ENCODE measurements at regions not wholly inside any gene's neighbourhood (a gene's known extent, or its start where the extent isn't known, plus 50 kb on each side); places are given as distances from the start of the nearest gene placed in this dataset.

DNA sequence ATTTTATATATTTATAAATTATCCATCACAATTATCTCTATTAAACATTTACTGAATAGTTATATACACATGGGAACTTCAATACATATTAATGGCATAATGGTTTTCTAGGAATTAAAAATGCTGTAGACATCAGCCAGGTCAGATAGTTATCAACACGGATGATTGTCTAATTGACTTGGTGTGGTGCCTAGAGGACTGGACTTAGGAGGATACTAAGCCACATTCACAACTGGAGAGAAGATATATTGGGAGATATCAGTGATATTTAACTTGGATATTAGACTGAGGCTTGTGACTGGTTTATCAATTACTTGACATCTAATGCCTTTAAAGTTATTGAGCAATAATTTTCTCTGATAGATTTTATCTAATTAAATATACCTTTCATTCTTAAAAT, 794.5 kb upstream of the ANO3 start:
- no peaks in the 10 kb centered on the region for H3K27me3 ChIP-seq (ENCODE audit: control insufficient read depth, extremely low read depth, insufficient read depth, low read length)
- no peak overlapping the region for H3K4me2 ChIP-seq (ENCODE audit: control insufficient read depth, extremely low read depth, insufficient read depth, low read depth, low read length)
- no peaks in the 10 kb centered on the region for H3K9me3 ChIP-seq (ENCODE audit: control insufficient read depth, low read depth, low read length)
- H4K20me1 ChIP-seq (ENCODE audit: control insufficient read depth, extremely low read depth, insufficient read depth, low read length), result no peaks in the 10 kb centered on the region
- TF ChIP-seq, protein P1, sequence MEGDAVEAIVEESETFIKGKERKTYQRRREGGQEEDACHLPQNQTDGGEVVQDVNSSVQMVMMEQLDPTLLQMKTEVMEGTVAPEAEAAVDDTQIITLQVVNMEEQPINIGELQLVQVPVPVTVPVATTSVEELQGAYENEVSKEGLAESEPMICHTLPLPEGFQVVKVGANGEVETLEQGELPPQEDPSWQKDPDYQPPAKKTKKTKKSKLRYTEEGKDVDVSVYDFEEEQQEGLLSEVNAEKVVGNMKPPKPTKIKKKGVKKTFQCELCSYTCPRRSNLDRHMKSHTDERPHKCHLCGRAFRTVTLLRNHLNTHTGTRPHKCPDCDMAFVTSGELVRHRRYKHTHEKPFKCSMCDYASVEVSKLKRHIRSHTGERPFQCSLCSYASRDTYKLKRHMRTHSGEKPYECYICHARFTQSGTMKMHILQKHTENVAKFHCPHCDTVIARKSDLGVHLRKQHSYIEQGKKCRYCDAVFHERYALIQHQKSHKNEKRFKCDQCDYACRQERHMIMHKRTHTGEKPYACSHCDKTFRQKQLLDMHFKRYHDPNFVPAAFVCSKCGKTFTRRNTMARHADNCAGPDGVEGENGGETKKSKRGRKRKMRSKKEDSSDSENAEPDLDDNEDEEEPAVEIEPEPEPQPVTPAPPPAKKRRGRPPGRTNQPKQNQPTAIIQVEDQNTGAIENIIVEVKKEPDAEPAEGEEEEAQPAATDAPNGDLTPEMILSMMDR (optimal IDR thresholded peaks at IDR 0.05 in 1 of 3, IDR thresholded peaks at IDR 0.05 in 1 of 3, conservative IDR thresholded peaks at IDR 0.05 in 1 of 3; ENCODE audit: extremely low read depth in 1 of 3, insufficient read depth in 2 of 3, low read length in 3 of 3), result no peak
- no peak for TF ChIP-seq EZH2 (IDR thresholded peaks at IDR 0.05; ENCODE audit: low read length)
- dilution Hi-C loops (cut with MboI; ENCODE audit: extremely low pct_ligation_motif_present, low sequenced_read_pairs), result no loop called here
- no peak overlapping the region for H3K9ac ChIP-seq (ENCODE audit: control insufficient read depth, extremely low read depth, insufficient read depth, low read length)
- no peaks in the 10 kb centered on the region for H3K9me1 ChIP-seq (ENCODE audit: control insufficient read depth, extremely low read depth, insufficient read depth, low read length)
- no peaks in the 10 kb centered on the region for H3K36me3 ChIP-seq (ENCODE audit: control insufficient read depth in 2 of 2, extremely low read depth in 1 of 2, insufficient read depth in 2 of 2, low read length in 2 of 2)
- H3K27ac ChIP-seq (ENCODE audit: control insufficient read depth, insufficient read depth, low read length), result no peak overlapping the region
- no peaks in the 10 kb centered on the region for H3K79me2 ChIP-seq (ENCODE audit: control insufficient read depth, insufficient read depth, low read length)
- no peaks in the 10 kb centered on the region for H3K4me1 ChIP-seq (ENCODE audit: control insufficient read depth, extremely low read depth, insufficient read depth, low read length)
- DNase-seq (ENCODE audit: low read depth, low spot score), result no peak
- no peak overlapping the region for H2AFZ ChIP-seq (ENCODE audit: control insufficient read depth, low read length)
- no peak for FAIRE-seq
- H3K4me3 ChIP-seq (ENCODE audit: control insufficient read depth in 2 of 3, extremely low read depth in 1 of 3, insufficient read depth in 2 of 3, low read depth in 1 of 3, low read length in 3 of 3), result no peak overlapping the region

DNA sequence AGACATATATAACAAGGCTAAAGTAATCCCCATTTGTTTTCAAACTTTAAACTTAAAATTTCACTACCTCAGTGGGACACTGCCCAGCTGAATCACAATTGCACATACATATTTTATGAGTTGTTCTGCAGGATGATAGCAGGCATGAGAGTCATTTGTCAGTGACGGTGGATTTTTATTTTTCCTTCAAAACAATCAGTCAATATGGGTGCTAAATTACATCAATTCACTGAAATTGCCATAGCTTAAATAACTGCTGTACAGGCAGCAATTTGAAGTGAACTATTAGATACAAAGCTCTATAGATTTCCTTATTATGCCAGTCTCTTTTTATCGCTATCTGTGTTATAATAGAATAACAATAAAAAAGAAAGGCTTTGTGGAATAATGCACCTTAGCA, 784.6 kb upstream of the ANO3 start:
- dilution Hi-C loops (cut with MboI; ENCODE audit: extremely low pct_ligation_motif_present, low sequenced_read_pairs), result no loop called here
- TF ChIP-seq, protein P1 (optimal IDR thresholded peaks at IDR 0.05 in 1 of 3, IDR thresholded peaks at IDR 0.05 in 1 of 3, conservative IDR thresholded peaks at IDR 0.05 in 1 of 3; ENCODE audit: extremely low read depth in 1 of 3, insufficient read depth in 2 of 3, low read length in 3 of 3), result no peak
- TF ChIP-seq EZH2 (IDR thresholded peaks at IDR 0.05; ENCODE audit: low read length), result no peak
- Histone ChIP-seq H3K4me2 (ENCODE audit: control insufficient read depth, extremely low read depth, insufficient read depth, low read depth, low read length) (no peak overlapping the region), H3K79me2 (ENCODE audit: control insufficient read depth, insufficient read depth, low read length) (no peaks in the 10 kb centered on the region), H4K20me1 (ENCODE audit: control insufficient read depth, extremely low read depth, insufficient read depth, low read length) (no peaks in the 10 kb centered on the region), H3K27me3 (ENCODE audit: control insufficient read depth, extremely low read depth, insufficient read depth, low read length) (no peaks in the 10 kb centered on the region), H3K9me1 (ENCODE audit: control insufficient read depth, extremely low read depth, insufficient read depth, low read length) (no peaks in the 10 kb centered on the region), H2AFZ (ENCODE audit: control insufficient read depth, low read length) (no peak overlapping the region), H3K27ac (ENCODE audit: control insufficient read depth, insufficient read depth, low read length) (no peak overlapping the region), H3K4me1 (ENCODE audit: control insufficient read depth, extremely low read depth, insufficient read depth, low read length) (no peaks in the 10 kb centered on the region), H3K9me3 (ENCODE audit: control insufficient read depth, low read depth, low read length) (no peaks in the 10 kb centered on the region), H3K9ac (ENCODE audit: control insufficient read depth, extremely low read depth, insufficient read depth, low read length) (no peak overlapping the region), H3K4me3 (ENCODE audit: control insufficient read depth in 2 of 3, extremely low read depth in 1 of 3, insufficient read depth in 2 of 3, low read depth in 1 of 3, low read length in 3 of 3) (no peak overlapping the region), H3K36me3 (ENCODE audit: control insufficient read depth in 2 of 2, extremely low read depth in 1 of 2, insufficient read depth in 2 of 2, low read length in 2 of 2) (no peaks in the 10 kb centered on the region)
- FAIRE-seq (no peak), DNase-seq (ENCODE audit: low read depth, low spot score) (no peak)

All from keratinocyte (primary cell).